KBM-7 (cell line): ENCODE measurements at regions not wholly inside any gene's neighbourhood (a gene's known extent, or its start where the extent isn't known, plus 50 kb on each side); places are given as distances from the start of the nearest gene placed in this dataset.

Source experiments
- DNase-seq: peaks from one replicate; pipeline ENCODE4 v3.0.0-alpha.2; 2015
- in situ Hi-C: fragments of 300-500 bp; cut with MboI; formaldehyde crosslinking; loops from 2 replicates; pipeline ENCODE4 v1.14.3; 2020; ENCODE audit warnings: low sequenced_read_pairs, low pct_unique_long_range_greater_than_20kb, mixed read lengths

GRCh38 chr13:106118996-106119395, 416.5 kb downstream of the EFNB2 start:
- no peak for DNase-seq
- in situ Hi-C loops = no loop called here

- in situ Hi-C loops = no loop called here
- no peak for DNase-seq
These were observed 417.4 kb downstream of the EFNB2 start for GRCh38 chr13:106118050-106118449.

GRCh38 chr13:106117640-106118039, 417.8 kb downstream of the EFNB2 start:
- in situ Hi-C loops = no loop called here

GRCh38 chr13:106117035-106117434, 418.4 kb downstream of the EFNB2 start:
- in situ Hi-C loops = no loop called here

More at GRCh38 chr13:106117640-106118039, 417.8 kb downstream of the EFNB2 start:
- DNase-seq = no peak

GRCh38 chr13:106115081-106115480, 420.4 kb downstream of the EFNB2 start:
- DNase-seq = no peak
- in situ Hi-C loops = no loop called here

More at GRCh38 chr13:106117035-106117434, 418.4 kb downstream of the EFNB2 start:
- DNase-seq = no peak

GRCh38 chr13:106113796-106114195, 421.7 kb downstream of the EFNB2 start:
- DNase-seq = no peak
- in situ Hi-C loops = no loop called here

- no peak for DNase-seq
- in situ Hi-C loops = no loop called here
These were observed 423.3 kb downstream of the EFNB2 start for GRCh38 chr13:106112191-106112590.

- in situ Hi-C loops = no loop called here
- DNase-seq = no peak
These were observed 425.1 kb downstream of the EFNB2 start for GRCh38 chr13:106110241-106110855.

GRCh38 chr13:106109391-106109791, 426.1 kb downstream of the EFNB2 start:
- no peak for DNase-seq
- in situ Hi-C loops = no loop called here

- in situ Hi-C loops = no loop called here
- no peak for DNase-seq
These were observed 427.1 kb downstream of the EFNB2 start for GRCh38 chr13:106108346-106108745.

GRCh38 chr13:106107061-106107460, 428.4 kb downstream of the EFNB2 start:
- in situ Hi-C loops = no loop called here
- DNase-seq = no peak

GRCh38 chr13:106105153-106105552, 430.3 kb downstream of the EFNB2 start:
- DNase-seq = no peak
- in situ Hi-C loops = no loop called here

GRCh38 chr13:106104281-106104901, 431.1 kb downstream of the EFNB2 start:
- in situ Hi-C loops = no loop called here
- no peak for DNase-seq

GRCh38 chr13:106103779-106104178, 431.7 kb downstream of the EFNB2 start:
- in situ Hi-C loops = no loop called here
- no peak for DNase-seq

GRCh38 chr13:106102786-106103185, 432.7 kb downstream of the EFNB2 start:
- in situ Hi-C loops = no loop called here
- no peak for DNase-seq

- DNase-seq = no peak
- in situ Hi-C loops = no loop called here
These were observed 434.3 kb downstream of the EFNB2 start for GRCh38 chr13:106101201-106101600.

GRCh38 chr13:106100171-106100919, 435.1 kb downstream of the EFNB2 start:
- in situ Hi-C loops = no loop called here
- no peak for DNase-seq

GRCh38 chr13:106099765-106100164, 435.7 kb downstream of the EFNB2 start:
- in situ Hi-C loops = no loop called here
- DNase-seq = no peak

GRCh38 chr13:106098778-106099177, 436.7 kb downstream of the EFNB2 start:
- no peak for DNase-seq
- in situ Hi-C loops = no loop called here

- DNase-seq = no peak
- in situ Hi-C loops = no loop called here
These were observed 438.8 kb downstream of the EFNB2 start for GRCh38 chr13:106096661-106097092.
